Esophagus (tissue), 2 donors: ENCODE measurements at regions not wholly inside any gene's neighbourhood (a gene's known extent, or its start where the extent isn't known, plus 50 kb on each side); places are given as distances from the start of the nearest gene placed in this dataset.

Source experiments
- H3K27ac ChIP-seq, 2 donors: one replicate each; pipeline ENCODE4 v1.5.1; 2013; ENCODE audit warnings: low read depth in 2 of 2, mild to moderate bottlenecking in 2 of 2, inconsistent platforms in 1 of 2, low read length in 1 of 2, moderate library complexity in 1 of 2
- H3K27me3 ChIP-seq, 2 donors: one replicate each; pipeline ENCODE4 v1.6.1; 2013; ENCODE audit warnings: low read length in 2 of 2, control low read depth in 1 of 2, mild to moderate bottlenecking in 1 of 2; ENCODE audit not compliant: insufficient read depth in 2 of 2, control insufficient read depth in 1 of 2
- H3K36me3 ChIP-seq, 2 donors: one replicate each; pipeline ENCODE4 v1.6.1; 2013; ENCODE audit warnings: low read length in 1 of 2; ENCODE audit not compliant: control insufficient read depth in 2 of 2, insufficient read depth in 2 of 2
- H3K4me1 ChIP-seq, 2 donors: one replicate each; pipeline ENCODE4 v1.6.1; 2013; ENCODE audit warnings: low read length in 1 of 2; ENCODE audit not compliant: control insufficient read depth in 2 of 2, insufficient read depth in 2 of 2
- H3K4me3 ChIP-seq, 2 donors: one replicate each; pipeline ENCODE4 v1.5.1; 2013; ENCODE audit warnings: low read length in 2 of 2, mild to moderate bottlenecking in 2 of 2, low read depth in 1 of 2, moderate library complexity in 1 of 2
- H3K9me3 ChIP-seq, 2 donors: one replicate each; pipeline ENCODE4 v1.6.1; 2013; ENCODE audit warnings: mild to moderate bottlenecking in 2 of 2, low read depth in 1 of 2, low read length in 1 of 2, moderate library complexity in 1 of 2; ENCODE audit not compliant: control insufficient read depth in 2 of 2, insufficient read depth in 1 of 2
- WGBS, 2 donors: extraction: QIAGEN DNeasy Blood & Tissue Kit; methylation state at CpG; one replicate each; pipeline ENCODE4 v1.1.7; 2013; 5-methylcytosine and 5-hydroxymethylcytosine counted together
- donor health status: healthy with polysubstance abuse.
- donor health status: Bipolar disorder and iron deficiency.

DNA sequence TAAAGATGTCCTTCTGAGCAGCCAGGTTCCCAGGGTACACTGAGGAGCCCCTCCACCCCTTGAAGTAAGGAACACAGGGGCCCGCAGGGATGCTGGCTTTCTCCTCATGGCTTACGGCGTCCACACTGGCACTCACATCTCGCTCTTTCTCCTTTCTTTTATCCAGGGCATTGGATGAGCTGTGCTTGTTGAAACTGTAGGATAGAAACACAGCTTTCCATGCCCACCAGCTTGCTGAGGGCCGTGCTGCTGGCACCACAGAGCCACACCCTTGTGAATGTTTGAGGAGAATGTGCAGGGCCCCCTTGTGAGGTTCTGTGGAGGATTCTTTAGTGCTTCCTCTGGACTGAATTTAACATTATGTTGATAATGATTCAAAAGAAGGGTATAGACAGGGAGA, 51.7 kb upstream of the B3GAT1 start:
- Histone ChIP-seq H3K9me3 (peaks cover 0 to 6% of the 10 kb centered on the region in 2 donors), H3K27ac (no peak overlapping the region), H3K36me3 (no peaks in the 10 kb centered on the region), H3K4me1 (no peaks in the 10 kb centered on the region), H3K27me3 (peaks cover 0 to 7% of the 10 kb centered on the region in 2 donors), H3K4me3 (no peak overlapping the region)
- 78 to 84% methylated on average over 5 of the region's 5 CpGs for WGBS, 2 donors
